Jurkat, Clone E6-1 (cell line): ENCODE measurements at regions not wholly inside any gene's neighbourhood (a gene's known extent, or its start where the extent isn't known, plus 50 kb on each side); places are given as distances from the start of the nearest gene placed in this dataset.

ENCODE experiments used
- DNase-seq: peaks from one replicate; pipeline ENCODE4 v3.0.0-alpha.2; 2011; ENCODE audit warnings: low read depth, low spot score
- H3K4me3 ChIP-seq: 2 replicates; pipeline ENCODE4 v1.5.1; 2011; ENCODE audit warnings: mild to moderate bottlenecking, low read length, control low read depth, moderate library complexity

DNA sequence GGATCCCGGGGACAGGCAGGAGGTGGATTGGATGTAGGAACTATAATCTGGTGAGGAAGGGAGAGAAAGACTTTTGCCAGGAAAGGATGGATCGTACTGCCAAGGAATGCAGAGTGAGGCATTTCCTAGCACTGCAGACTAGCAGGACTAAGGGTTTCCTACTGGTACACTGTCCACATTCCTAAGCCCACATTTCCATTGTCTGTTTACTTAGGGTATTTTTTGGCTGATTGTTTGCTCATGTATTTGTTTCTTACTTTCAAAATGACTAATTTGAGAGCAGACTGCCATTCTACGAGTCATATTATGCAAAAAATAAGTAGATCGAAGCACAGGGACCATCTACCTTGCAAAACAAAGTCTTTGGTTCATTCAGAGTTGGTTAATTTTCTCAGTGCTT is 1029.5 kb upstream of the NR2F2 start:
- DNase-seq: no peak
- H3K4me3 ChIP-seq: no peak overlapping the region

DNA sequence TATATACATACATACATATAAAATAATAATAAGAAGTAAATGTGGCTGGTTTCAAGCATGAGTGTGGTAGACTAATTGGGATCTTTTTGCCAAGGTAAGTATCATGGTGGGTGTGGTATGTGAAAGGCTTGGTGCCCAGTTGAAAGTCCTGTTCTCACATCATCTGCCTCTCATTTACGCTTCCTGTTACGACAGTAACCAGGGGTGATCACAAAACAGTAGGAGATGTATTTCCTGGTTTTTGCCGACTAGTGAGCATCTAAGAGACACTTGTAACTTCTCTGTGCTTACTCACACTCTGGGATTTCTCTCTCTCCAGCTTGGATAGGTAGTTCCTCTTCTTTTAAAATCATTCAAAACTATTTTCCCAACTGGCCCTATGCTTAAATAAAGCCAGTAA is 1028.3 kb upstream of the NR2F2 start:
- no peak overlapping the region for H3K4me3 ChIP-seq
- no peak for DNase-seq

DNA sequence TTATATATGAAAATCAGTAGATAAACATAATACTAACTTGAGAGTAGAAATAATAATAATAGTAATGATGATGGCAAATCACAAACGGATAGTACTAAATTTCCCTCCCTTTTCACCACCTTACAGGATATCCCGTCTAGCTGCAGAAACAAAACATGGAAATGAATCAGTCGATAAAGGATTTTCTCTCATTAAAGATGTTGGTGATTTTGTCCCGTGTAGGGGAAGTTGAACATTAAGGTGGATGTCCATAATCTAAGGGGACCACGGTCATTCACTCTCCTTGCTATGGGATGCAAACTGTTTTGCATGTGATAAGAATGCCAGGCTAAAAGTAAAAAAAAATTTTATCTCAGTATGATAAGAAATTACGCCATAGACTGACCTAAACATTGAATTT is 1027.7 kb upstream of the NR2F2 start:
- H3K4me3 ChIP-seq: no peak overlapping the region
- DNase-seq: no peak

DNA sequence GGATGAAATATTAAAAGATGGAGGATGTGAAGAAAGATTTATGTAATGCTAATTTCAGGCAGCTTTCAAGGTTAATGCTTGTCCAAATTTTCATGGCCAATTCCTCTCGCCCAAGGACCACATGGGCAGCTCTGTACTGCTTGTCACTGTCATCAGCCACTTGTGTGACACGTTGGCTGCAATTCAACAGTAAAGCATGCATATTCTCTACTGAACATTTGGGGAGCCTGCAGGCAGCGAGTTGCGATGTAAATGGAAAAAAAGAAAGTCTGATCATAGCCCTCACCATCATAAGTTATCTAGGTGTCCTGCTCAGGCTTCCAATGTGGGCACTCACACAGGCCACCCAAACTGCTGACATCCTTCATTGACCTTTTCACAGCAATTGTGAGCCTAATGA is 1026.8 kb upstream of the NR2F2 start:
- no peak overlapping the region for H3K4me3 ChIP-seq
- DNase-seq: no peak

DNA sequence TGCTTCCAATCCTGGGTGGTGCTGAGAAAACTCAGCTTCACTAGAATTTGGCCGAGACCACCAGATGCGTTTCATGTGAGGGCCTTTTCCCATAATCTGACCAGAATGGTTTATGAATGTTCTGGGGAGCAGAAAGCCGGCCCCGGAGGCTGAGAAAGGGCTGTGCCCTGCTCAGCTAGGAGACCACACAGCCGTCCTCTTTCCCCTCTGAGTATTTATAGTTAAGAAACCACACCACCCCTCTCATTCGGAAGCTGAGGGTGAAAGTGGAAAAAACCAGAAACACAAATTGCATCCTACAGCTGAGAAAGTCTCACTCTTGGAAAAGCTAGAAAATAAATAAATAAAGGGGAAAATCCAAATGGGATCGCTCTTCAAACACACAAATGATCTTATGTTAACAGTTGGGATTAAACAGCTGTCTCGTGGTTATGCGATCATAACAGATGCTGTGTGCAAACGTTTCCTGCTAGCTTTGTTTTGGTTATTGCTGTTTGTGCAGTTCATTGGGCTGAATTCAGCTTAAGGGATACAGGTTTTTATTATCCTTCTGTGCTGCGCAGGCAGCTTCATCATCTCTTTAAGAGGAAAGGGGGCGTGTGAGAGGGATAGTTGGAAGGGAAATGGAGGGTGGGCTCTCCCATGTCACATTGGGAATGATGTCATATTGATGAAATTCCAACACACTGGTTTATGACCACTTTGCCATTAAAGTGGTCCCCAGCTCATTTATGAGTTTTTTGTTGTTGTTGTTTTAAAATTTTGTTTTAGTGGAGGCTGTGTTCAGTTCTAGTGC is 1026.2 kb upstream of the NR2F2 start:
- DNase-seq: peak; percentile 33
- H3K4me3 ChIP-seq: no peak overlapping the region

DNA sequence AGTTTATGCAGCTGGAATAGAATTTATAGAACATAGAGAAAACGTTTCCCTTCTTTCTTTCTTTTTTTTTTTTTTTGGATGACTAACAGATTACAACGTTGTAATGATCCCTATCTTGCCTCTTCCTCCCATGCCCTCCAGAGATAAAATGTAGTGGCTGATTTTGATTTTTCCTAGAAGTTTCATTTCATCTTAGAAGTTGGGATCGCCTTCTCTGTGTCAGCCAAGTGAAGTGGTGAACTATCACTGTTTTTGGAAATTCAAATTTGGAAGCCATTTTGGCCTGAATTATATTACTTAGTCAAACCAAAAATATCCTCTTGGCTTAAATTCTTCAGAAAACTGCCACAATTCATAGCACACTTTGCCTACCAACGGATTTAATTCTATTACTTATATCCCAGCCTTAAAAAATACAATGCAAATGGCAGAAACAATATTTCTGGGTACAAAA is 1025.5 kb upstream of the NR2F2 start:
- no peak for DNase-seq
- no peak overlapping the region for H3K4me3 ChIP-seq

DNA sequence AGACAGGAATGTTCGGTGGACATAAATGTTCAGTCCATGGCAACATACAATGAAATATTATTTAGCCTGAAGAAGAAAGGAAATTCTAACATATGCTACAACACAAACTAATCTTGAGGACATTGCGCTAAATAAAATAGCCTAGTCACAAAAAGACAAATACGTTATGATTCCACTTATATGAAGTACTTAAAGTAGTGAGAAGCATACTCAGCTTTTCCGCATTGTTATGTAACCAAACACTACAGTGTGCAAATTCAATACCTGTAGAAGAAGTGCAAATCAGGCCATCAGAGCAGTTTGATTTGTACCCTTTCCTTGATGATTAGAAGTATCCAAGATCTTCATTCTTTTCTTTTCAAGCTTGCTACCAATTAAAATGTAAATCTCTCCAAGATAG is 1023.4 kb upstream of the NR2F2 start:
- DNase-seq: no peak

DNA sequence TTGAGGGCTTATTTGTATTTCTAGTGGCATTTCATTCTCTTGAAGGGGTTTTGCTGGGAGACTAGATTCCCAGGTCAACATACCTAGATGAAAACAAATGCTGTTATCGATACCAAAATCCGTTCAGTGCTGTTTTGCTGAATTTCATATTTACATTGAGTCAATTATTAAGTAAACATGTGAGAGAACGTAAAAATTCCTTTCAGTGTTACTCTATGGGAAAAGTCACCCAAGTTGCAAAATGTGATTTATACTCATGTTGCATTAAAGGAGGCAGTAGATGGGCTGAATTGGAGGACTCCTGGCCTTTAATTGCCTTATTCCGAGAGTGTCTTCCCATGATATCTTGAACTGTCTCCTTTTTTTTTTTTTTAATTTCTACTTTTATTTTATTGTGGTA is 1011.3 kb upstream of the NR2F2 start:
- DNase-seq: no peak
- no peak overlapping the region for H3K4me3 ChIP-seq

More for the DNA sequence above, 1023.4 kb upstream of the NR2F2 start:
- H3K4me3 ChIP-seq: no peak overlapping the region

DNA sequence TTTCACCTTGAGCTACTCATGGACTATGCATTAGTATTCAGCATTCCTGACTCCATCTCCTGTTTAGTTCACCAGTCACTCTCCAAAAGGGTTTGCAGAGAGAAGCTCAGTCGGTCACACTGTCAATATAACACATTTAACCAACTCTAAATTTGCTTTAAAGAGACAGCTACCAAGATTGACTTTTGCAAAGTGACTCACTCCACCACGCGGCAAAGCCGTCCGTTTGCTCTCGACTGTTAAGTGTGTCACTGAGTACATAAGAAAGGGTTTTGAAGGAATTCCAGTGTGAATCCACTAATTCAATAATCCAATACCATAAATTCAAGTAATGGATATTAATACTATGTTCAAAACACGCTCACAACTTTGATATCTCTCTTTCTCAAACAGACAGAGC is 1006.7 kb upstream of the NR2F2 start:
- no peak for DNase-seq
- H3K4me3 ChIP-seq: no peak overlapping the region

DNA sequence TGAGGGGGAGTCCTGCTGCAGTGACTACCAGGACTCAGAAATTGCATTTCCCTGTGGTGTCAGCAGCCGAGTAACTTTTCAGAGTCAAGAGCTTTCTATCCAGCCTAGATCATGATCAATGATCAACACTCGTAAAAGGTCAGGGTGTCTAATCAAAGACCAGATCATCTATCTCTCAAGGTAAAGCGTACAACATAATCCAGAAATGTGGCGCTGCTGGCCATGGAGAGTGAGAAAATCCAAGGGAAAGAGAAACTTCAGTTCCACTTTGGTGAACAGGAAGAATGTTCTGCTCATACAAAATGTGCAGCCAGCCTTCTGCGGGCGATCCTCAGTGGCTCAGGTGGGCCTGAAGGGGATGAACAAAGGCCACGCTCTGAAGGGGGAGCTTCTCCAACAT is 1005.8 kb upstream of the NR2F2 start:
- H3K4me3 ChIP-seq: no peak overlapping the region
- no peak for DNase-seq

DNA sequence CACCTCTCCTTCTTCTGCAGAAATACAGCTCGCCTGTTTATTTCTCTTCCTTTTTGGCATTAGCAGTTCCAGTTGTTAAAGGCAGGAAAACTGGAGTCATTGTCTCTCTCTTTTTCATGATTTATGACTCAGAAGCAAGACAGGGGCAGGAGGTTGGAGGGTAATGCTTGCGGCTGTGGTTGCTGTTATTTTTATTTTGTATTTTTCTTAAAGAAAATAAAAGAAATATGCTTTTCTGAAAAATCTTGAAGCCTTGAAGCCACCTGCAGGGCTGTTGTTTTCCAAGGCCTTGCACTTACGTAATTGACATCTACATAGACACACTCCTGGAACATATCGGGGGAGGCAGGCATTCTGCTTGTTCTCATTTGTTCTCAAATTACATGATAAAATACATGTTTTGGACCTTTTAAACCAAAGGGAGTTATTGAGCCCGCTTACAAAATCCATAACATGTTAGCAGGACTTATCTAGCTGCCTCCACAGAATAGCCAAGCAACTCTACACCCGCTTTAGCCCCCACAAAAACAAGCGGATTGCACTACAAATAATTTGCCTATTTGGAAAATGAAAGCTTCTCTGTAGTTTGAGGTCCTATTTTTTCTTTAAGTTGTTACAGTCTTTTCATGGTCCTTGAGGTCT is 1004.6 kb upstream of the NR2F2 start:
- H3K4me3 ChIP-seq: no peak overlapping the region
- DNase-seq: no peak

DNA sequence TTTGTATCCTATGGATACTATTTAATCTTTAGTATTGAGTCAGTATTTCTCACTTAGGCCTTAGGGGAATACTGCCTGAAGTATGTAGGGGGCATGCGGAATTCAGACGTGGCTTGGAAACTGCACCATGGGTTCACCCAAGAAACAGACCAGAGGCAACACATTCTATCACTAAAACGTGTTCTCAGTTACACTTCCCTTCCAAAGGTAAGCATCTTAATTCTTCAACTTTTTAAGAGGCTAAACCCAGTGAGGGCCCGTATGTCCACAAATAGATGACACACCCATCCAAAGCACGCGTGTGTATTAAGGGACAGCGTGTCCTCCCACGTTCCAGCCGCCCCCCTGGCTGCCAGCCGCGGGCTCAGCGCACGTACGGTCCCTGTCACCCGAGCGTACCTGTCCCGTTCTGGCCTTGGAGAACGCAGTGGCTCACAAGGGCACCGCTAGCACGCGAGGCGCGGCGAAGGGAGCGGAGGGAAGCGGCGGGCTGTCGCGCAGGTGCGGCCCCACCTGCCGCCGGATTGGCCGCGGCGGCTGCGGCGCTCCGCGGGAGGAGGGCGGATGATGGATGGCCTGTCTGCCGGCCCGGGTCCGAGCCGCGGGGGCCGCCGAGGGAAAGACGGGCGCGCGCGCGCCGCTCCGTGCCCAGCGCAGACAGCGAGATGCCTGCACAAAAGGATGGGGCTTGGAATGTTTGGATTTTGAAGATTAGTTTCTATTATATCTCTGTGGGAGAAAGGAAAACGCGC is 1003.9 kb upstream of the NR2F2 start:
- no peak for DNase-seq
- no peak overlapping the region for H3K4me3 ChIP-seq

DNA sequence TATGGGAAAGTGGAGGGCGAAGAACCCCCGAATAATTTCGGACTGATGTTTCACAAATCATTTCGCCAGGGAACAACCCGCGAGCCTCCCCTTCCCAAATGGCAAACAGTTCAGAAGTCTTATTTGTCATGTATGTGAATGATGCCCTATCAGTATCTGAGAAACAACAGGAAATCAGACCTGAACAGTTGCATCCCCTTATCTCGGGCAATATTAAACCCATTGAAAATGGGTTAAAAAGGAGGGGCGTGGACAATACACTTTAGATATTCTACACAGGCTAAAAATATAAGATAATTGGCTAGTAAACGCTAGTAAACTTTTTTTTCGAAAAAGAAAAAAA is 1003.3 kb upstream of the NR2F2 start:
- DNase-seq: no peak
- no peak overlapping the region for H3K4me3 ChIP-seq

DNA sequence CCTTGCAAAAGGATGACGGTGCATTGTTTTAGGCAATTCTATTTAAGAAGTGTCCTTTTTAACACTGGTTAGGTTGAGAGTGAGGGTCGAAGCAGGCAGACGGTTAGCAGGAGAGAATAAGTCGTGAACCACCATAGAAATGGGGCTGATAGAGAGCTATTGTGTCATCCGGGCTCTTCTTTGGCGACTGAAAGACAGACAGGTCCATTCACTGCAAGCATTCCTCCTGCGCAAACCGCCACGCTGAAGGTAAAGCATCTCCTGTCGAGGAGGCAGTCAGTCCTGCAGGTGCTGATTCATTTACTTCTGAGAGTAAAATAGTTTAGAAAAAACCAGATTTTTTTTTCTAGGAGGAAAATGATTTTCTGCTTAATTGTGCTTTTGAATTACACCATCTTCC is 1002.8 kb upstream of the NR2F2 start:
- no peak for DNase-seq

DNA sequence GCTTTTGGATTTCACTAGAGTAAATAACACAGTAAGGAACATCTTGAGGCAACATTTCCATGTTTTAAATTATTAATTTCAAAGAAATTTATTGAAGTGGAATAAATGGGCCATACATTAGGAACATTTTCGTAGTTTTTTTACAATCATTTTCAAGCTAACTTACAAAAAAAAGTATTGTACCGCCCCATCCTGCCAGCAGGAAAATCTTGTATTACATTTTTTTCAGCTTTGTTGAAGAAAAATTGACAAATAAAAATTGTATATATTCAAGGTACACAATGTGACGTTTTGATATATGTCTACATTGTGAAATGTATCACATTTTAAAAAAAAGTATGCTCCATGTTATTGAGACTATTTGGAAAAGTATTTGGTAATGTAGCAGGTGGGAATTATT is 1001.9 kb upstream of the NR2F2 start:
- H3K4me3 ChIP-seq: no peak overlapping the region

More for the DNA sequence above, 1002.8 kb upstream of the NR2F2 start:
- H3K4me3 ChIP-seq: no peak overlapping the region

DNA sequence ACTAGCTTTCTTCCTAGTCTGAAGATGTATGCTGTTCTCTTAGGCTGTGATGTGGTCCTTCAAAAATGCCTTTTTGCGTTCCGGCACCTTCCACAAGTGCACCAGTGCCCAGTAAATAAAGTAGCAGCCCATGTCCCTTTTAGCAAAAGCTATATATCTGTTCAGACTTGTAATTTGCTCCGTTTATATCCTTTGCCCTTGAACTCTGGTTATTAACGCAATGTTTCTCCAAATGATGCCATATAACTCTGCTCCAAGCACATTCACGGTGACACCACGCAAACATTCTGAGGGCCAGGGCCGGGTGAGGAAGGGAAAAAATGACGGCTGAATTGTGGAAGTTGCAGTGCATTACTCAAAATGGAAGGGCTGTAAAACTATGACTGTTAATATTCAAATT is 1001.1 kb upstream of the NR2F2 start:
- no peak for DNase-seq
- no peak overlapping the region for H3K4me3 ChIP-seq

More for the DNA sequence above, 1001.9 kb upstream of the NR2F2 start:
- no peak for DNase-seq

DNA sequence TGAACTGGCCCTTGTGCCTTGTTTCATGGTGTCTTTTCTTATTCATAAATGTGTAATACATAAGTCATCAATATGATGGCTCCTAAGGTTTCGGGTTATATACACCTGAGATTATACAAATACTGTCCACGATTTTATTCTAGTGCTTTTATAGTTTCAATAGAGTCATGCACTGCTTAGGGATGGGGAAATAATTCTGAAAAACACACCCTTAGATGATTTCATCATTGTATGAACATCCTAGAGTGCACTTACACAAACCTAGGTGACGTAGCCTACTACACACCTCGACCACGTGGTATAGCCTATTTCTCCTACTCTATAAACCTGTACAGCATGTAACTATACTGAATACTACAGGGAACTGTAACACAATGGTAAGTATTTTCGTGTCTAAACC is 988.8 kb upstream of the NR2F2 start:
- DNase-seq: no peak
- no peak overlapping the region for H3K4me3 ChIP-seq

DNA sequence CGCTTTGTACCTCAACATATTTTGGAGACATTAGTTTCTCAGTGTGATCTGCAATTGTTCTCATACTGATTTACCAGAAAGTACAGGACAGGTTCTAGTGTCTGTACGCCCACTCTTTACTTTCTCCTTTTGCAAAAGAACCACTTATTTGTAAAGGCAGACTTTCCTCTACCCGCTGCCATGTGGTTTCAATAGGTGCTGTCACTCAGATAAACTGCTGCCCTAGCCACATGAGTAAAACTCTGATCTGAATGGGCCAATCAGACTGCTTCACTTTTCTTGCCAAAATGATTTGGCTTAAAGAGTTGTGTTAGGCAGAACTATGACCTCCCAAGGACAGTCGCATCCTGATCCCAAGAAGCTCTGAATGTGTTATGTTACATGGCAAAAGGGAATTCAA is 984.6 kb upstream of the NR2F2 start:
- DNase-seq: no peak
- H3K4me3 ChIP-seq: no peak overlapping the region

DNA sequence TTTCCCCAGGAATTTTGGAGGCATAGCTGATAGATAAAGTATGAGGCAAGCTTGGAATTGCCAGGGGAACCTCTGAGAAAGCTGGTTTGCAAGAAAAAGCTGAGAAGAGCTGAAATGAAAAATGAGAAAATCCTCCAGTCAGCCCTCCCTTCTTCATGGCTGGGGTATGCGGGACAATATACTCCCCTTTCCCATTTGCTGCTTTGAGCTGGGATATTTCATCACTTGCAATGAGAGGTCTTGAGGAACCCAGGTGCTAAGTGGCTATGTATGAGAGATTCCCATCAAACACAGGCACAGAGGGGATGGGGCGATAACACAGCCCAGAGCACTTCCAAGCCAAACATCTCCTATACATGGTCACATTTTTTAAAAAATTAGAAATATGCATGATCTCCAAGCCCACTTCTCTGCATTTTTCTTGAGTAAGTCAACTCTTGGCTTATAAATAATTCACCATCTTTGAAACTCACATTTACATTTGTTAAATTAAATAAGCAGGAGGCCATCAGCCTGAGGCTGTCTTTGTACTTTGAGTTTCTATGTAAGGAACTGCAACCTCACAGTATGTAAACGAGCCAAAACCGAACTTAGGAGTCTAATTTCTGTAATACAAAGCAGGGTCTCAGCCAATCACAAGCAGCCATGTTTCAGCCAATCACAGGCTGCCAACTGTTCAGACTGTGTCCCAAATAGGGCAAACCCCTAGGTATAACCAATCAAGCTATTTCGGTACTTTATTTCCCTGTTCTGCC is 983.6 kb upstream of the NR2F2 start:
- DNase-seq: no peak
- no peak overlapping the region for H3K4me3 ChIP-seq

DNA sequence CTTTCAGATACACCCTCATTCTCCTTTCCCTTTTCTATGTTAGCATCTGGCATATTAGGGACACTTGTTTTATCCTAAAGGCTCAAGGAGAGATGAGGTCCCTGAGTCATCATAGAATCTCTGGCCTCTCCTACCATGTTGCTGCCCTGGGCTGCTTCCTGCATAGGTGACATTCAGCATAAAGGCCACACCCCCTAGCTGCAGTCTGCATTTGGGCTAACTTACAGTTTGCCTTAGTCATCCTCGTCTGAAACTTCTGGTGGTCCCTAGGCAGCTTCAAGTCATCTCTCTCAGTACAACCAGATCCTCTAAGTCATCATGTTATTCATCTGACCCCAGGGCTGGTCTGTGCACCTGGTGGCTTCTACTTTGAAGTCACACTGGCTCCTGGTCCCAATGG is 982.7 kb upstream of the NR2F2 start:
- DNase-seq: no peak

More for the DNA sequence above, 982.7 kb upstream of the NR2F2 start:
- no peak overlapping the region for H3K4me3 ChIP-seq
